HG03095 (cell line): ENCODE measurements at regions not wholly inside any gene's neighbourhood (a gene's known extent, or its start where the extent isn't known, plus 50 kb on each side); places are given as distances from the start of the nearest gene placed in this dataset.
"Not testable (repeated sequence)": the region's sequence is repeated elsewhere in the genome, so short reads cannot be mapped to it uniquely, and the experiment has no call there.

Experiments
- ATAC-seq: cut with Tn5 transposase; IDR thresholded peaks from one replicate; pipeline ENCODE4 v1.9.1; 2021; ENCODE audit warnings: moderate library complexity; ENCODE audit not compliant: unreplicated experiment

GRCh38 chr6:147954938-147955337 lies 387.7 kb upstream of the SASH1 start:
- ATAC-seq, result no peak

GRCh38 chr6:147958683-147959082 lies 384.0 kb upstream of the SASH1 start:
- ATAC-seq, result no peak

- no peak for ATAC-seq
Measured at GRCh38 chr6:147961481-147962141, 381.0 kb upstream of the SASH1 start.

- not testable (repeated sequence) for ATAC-seq
Measured at GRCh38 chr6:147965448-147965847, 377.2 kb upstream of the SASH1 start.

- no peak for ATAC-seq
Measured at GRCh38 chr6:147970970-147971369, 371.7 kb upstream of the SASH1 start.

GRCh38 chr6:147972448-147972847 lies 370.2 kb upstream of the SASH1 start:
- ATAC-seq, result no peak

- ATAC-seq, result no peak
Measured at GRCh38 chr6:147973806-147974205, 368.8 kb upstream of the SASH1 start.

GRCh38 chr6:147974376-147974775 lies 368.3 kb upstream of the SASH1 start:
- ATAC-seq, result no peak

GRCh38 chr6:147977851-147978465 lies 364.7 kb upstream of the SASH1 start:
- no peak for ATAC-seq

- no peak for ATAC-seq
Measured at GRCh38 chr6:147979966-147980365, 362.7 kb upstream of the SASH1 start.

GRCh38 chr6:147983581-147984366 lies 358.9 kb upstream of the SASH1 start:
- ATAC-seq, result no peak

GRCh38 chr6:147986846-147987245 lies 355.8 kb upstream of the SASH1 start:
- ATAC-seq, result no peak

- ATAC-seq, result no peak
Measured at GRCh38 chr6:147990159-147990558, 352.5 kb upstream of the SASH1 start.

- no peak for ATAC-seq
Measured at GRCh38 chr6:147991961-147992360, 350.7 kb upstream of the SASH1 start.

GRCh38 chr6:147999001-147999540 lies 343.6 kb upstream of the SASH1 start:
- ATAC-seq, result no peak

- ATAC-seq, result no peak
Measured at GRCh38 chr6:148001844-148002642, 340.6 kb upstream of the SASH1 start.

- no peak for ATAC-seq
Measured at GRCh38 chr6:148004651-148005050, 338.0 kb upstream of the SASH1 start.

- ATAC-seq, result no peak
Measured at GRCh38 chr6:148005806-148006205, 336.8 kb upstream of the SASH1 start.

- not testable (repeated sequence) for ATAC-seq
Measured at GRCh38 chr6:148010516-148010915, 332.1 kb upstream of the SASH1 start.

GRCh38 chr6:148016013-148016412 lies 326.6 kb upstream of the SASH1 start:
- no peak for ATAC-seq

GRCh38 chr6:148021165-148021564 lies 321.5 kb upstream of the SASH1 start:
- no peak for ATAC-seq
